Hepatocyte (in vitro differentiated cells): ENCODE measurements at regions not wholly inside any gene's neighbourhood (a gene's known extent, or its start where the extent isn't known, plus 50 kb on each side); places are given as distances from the start of the nearest gene placed in this dataset.

Experiments used
- DNase-seq: peaks from one replicate; pipeline ENCODE4 v3.0.0-alpha.2; 2016; ENCODE audit warnings: low spot score
- H2AFZ ChIP-seq: fragments of 200-600 bp; sonication (generic); 2 replicates; pipeline ENCODE4 v1.6.0; 2016; ENCODE audit warnings: antibody characterized with exemption, mild to moderate bottlenecking
- H3K27ac ChIP-seq: fragments of 200-600 bp; sonication (generic); 2 replicates; pipeline ENCODE4 v1.5.1; 2016; ENCODE audit warnings: mild to moderate bottlenecking
- H3K27me3 ChIP-seq: fragments of 200-600 bp; sonication (generic); 2 replicates; pipeline ENCODE4 v1.6.1; 2016
- H3K36me3 ChIP-seq: fragments of 200-600 bp; sonication (generic); replicated peaks from 2 replicates; pipeline ENCODE4 v1.5.1; 2016; ENCODE audit warnings: low read depth; ENCODE audit not compliant: insufficient read depth
- H3K4me1 ChIP-seq: fragments of 200-600 bp; sonication (generic); 2 replicates; pipeline ENCODE4 v1.5.1; 2016; ENCODE audit warnings: mild to moderate bottlenecking, moderate library complexity; ENCODE audit not compliant: insufficient read depth
- H3K4me2 ChIP-seq: fragments of 200-600 bp; sonication (generic); 2 replicates; pipeline ENCODE4 v1.6.0; 2016
- H3K4me3 ChIP-seq: fragments of 200-600 bp; sonication (generic); 2 replicates; pipeline ENCODE4 v1.5.1; 2016; ENCODE audit warnings: mild to moderate bottlenecking
- H3K79me2 ChIP-seq: fragments of 200-600 bp; sonication (generic); 2 replicates; pipeline ENCODE4 v1.6.0; 2017; ENCODE audit warnings: mild to moderate bottlenecking
- H3K9me2 ChIP-seq: fragments of 200-600 bp; sonication (generic); replicated peaks from 2 replicates; pipeline ENCODE4 v1.6.0; 2017; ENCODE audit warnings: mild to moderate bottlenecking; ENCODE audit not compliant: insufficient read depth
- H3K9me3 ChIP-seq: fragments of 200-600 bp; sonication (generic); 2 replicates; pipeline ENCODE4 v1.5.1; 2016; ENCODE audit warnings: low read depth, mild to moderate bottlenecking
- H4K20me1 ChIP-seq: fragments of 200-600 bp; sonication (generic); 2 replicates; pipeline ENCODE4 v1.6.0; 2016; ENCODE audit warnings: mild to moderate bottlenecking; ENCODE audit not compliant: insufficient read depth, poor library complexity, severe bottlenecking
- CTCF ChIP-seq: fragments of 200-600 bp; sonication (generic); IDR thresholded peaks from 2 replicates; pipeline ENCODE4 v1.5.1; 2016; ENCODE audit warnings: antibody characterized with exemption, mild to moderate bottlenecking; ENCODE audit not compliant: poor library complexity
- EZH2 ChIP-seq: fragments of 200-600 bp; sonication (generic); IDR thresholded peaks from 2 replicates; pipeline ENCODE4 v1.6.1; 2016; ENCODE audit warnings: antibody characterized with exemption, mild to moderate bottlenecking, borderline replicate concordance
- EZH2phosphoT487 ChIP-seq: fragments of 200-600 bp; sonication (generic); IDR thresholded peaks from one replicate; pipeline ENCODE4 v1.6.1; 2018; ENCODE audit warnings: antibody characterized with exemption, mild to moderate bottlenecking, low read depth, moderate library complexity; ENCODE audit not compliant: unreplicated experiment, severe bottlenecking
- WGBS: methylation state at CpG from one replicate; pipeline ENCODE4 v1.1.6; 2016; ENCODE audit warnings: low lambda C conversion rate; ENCODE audit errors: missing lambda C conversion rate; 5-methylcytosine and 5-hydroxymethylcytosine counted together

GRCh38 chr11:42647993-42648392 is 663.8 kb upstream of the API5 start:
- H3K27ac ChIP-seq: no peak overlapping the region
- DNase-seq: no peak
- H3K9me2 ChIP-seq: no peaks in the 10 kb centered on the region
- H3K36me3 ChIP-seq: no peaks in the 10 kb centered on the region
- no peaks in the 10 kb centered on the region for H3K79me2 ChIP-seq
- H3K4me3 ChIP-seq: no peak overlapping the region
- no peak overlapping the region for H2AFZ ChIP-seq
- no peaks in the 10 kb centered on the region for H4K20me1 ChIP-seq
- no peak overlapping the region for H3K4me2 ChIP-seq
- no peaks in the 10 kb centered on the region for H3K9me3 ChIP-seq
- no peaks in the 10 kb centered on the region for H3K4me1 ChIP-seq
- WGBS: 80% methylated on average over 3 of the region's 3 CpGs
- H3K27me3 ChIP-seq: no peaks in the 10 kb centered on the region
- TF ChIP-seq EZH2: no peak
- no peak for TF ChIP-seq EZH2phosphoT487
- TF ChIP-seq CTCF: no peak

DNA sequence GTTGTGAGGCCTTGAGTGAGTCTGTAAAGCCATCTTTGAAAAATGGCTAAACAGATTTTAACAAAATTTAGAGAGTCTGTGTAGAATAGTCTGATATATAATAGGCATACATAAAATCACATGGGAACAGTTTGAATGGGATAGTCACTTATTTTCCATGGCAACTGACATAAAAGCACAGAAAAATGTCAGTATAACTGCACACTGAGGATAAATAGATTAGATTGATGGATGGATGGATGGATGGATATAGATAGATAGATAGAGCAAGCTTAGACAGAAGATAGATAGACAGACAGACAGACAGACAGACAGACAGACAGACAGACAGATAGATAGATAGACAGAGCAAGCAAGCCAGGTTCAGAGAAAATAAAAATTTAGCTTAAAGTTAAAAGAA is 660.2 kb upstream of the API5 start:
- Histone ChIP-seq H3K4me3 (no peak overlapping the region), H3K27ac (no peak overlapping the region), H3K27me3 (no peaks in the 10 kb centered on the region), H3K36me3 (no peaks in the 10 kb centered on the region), H3K4me1 (no peaks in the 10 kb centered on the region), H2AFZ (no peak overlapping the region), H3K4me2 (no peak overlapping the region), H4K20me1 (no peaks in the 10 kb centered on the region), H3K79me2 (no peaks in the 10 kb centered on the region), H3K9me3 (no peaks in the 10 kb centered on the region), H3K9me2 (no peaks in the 10 kb centered on the region)
- DNase-seq: no peak
- no peak for TF ChIP-seq EZH2phosphoT487
- no peak for TF ChIP-seq EZH2
- TF ChIP-seq CTCF: no peak

DNA sequence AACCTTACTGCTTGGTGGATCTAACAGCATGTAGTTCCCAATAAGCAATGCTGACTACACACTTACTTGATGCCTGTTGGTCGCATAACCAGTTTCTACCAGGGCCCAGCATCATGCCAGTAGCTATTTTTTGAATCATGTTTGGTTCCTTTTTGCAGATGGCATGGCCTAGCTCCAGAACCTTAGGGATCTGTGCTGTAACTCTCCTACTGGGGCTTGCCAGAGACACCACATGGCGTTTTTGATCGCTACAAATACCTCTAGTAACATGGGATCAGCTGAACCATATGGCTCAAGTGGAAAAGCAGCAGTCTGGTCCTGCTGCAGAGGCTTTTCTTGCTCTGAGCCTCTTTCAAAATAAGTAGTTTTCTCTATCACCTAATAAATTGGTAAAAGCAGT is 654.6 kb upstream of the API5 start:
- Histone ChIP-seq H3K27me3 (no peaks in the 10 kb centered on the region), H3K4me3 (no peak overlapping the region), H4K20me1 (no peaks in the 10 kb centered on the region), H3K9me3 (no peaks in the 10 kb centered on the region), H2AFZ (no peak overlapping the region), H3K4me2 (no peak overlapping the region), H3K9me2 (no peaks in the 10 kb centered on the region), H3K79me2 (no peaks in the 10 kb centered on the region), H3K4me1 (no peaks in the 10 kb centered on the region), H3K36me3 (no peaks in the 10 kb centered on the region), H3K27ac (no peak overlapping the region)
- no peak for DNase-seq
- 88% methylated on average over 3 of the region's 3 CpGs for WGBS
- TF ChIP-seq EZH2 (no peak), CTCF (no peak), EZH2phosphoT487 (no peak)

DNA sequence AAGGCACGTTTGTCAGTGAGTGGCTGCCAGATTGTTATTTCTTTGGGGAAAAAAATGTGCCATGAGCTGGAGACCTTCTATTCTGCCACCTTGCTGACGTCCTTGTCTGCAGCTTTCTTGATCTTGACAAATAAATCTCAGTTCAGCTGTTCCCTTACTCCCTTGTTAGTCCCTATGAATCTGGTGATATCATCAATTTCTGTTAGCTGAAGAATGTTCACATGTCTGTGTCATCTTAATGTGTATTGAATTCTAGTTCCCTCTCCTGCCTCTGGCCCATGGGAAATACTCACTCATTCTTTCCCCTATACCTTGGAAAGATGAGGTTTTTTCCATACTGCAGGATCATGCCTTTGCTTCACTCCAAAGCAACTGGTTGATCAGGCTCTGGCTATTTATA is 649.9 kb upstream of the API5 start:
- DNase-seq: no peak
- WGBS: 68% methylated on average over 2 of the region's 2 CpGs
- no peaks in the 10 kb centered on the region for H3K9me3 ChIP-seq

More for the DNA sequence above, 649.9 kb upstream of the API5 start:
- no peak for TF ChIP-seq EZH2
- TF ChIP-seq EZH2phosphoT487: no peak
- no peak for TF ChIP-seq CTCF
- H3K9me2 ChIP-seq: no peaks in the 10 kb centered on the region
- no peaks in the 10 kb centered on the region for H4K20me1 ChIP-seq
- no peak overlapping the region for H2AFZ ChIP-seq
- no peak overlapping the region for H3K4me2 ChIP-seq
- H3K27ac ChIP-seq: no peak overlapping the region
- no peaks in the 10 kb centered on the region for H3K36me3 ChIP-seq
- H3K4me1 ChIP-seq: no peaks in the 10 kb centered on the region
- no peak overlapping the region for H3K4me3 ChIP-seq
- H3K27me3 ChIP-seq: no peaks in the 10 kb centered on the region
- no peaks in the 10 kb centered on the region for H3K79me2 ChIP-seq
